ENCODE measurements at regions not wholly inside any gene's neighbourhood (a gene's known extent, or its start where the extent isn't known, plus 50 kb on each side); places are given as distances from the start of the nearest gene placed in this dataset.

DNA sequence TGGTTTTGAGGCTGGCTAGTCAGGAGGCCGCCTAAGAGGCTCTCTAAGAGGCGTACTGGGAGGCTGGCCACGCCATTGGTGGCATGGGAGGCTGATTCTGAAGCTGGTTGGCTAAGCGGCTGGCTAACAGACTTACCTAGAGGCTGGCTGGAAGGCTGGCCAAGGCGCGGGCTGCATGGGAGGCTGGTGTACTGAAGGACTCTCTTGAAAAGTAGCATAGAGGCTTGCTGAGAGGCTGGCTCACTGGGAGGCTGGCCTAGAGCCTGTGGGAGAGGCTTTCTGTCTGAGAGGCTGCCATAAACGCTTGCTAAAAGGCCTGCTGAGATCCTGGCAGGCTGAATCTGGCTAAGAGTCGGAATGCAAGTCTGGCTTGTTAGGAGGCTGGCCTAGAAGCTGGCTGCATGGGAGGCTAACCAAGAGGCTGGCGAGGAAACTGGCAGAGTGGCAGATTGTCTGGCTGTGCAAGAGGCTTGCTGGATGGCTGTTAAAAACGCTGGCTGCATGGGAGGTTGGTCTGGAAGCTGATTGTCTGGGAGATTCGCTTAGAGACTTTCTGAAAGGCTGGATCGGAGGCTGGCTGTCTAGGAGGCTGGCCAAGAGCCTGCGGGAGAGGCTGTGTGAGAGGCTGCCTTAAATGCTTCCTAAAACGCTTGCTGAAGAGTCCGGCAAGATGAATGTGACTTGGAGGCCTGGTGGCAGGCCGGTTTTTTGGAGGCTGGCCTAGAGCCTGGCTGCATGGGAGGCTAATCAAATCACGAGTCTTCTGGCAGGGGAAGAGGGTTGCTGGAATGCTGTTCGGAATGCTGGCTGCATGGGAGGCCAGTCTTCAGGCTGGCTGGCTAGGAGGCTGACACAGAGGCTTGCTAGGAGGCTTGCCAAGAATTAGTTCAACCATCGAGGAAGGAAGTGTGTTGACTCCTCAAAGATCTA is 134.2 kb downstream of the OR13A1 start:
- Mint-ChIP-seq H3K27ac (no peak overlapping the region), H3K27me3 (ENCODE audit: insufficient read depth, low read depth, poor library complexity) (peaks cover 3% of the 10 kb centered on the region), H3K36me3 (ENCODE audit: low read depth) (no peaks in the 10 kb centered on the region), H3K4me3 (no peak overlapping the region), H3K4me1 (no peaks in the 10 kb centered on the region), H3K9me3 (no peaks in the 10 kb centered on the region)
- H3K36me3 ChIP-seq (ENCODE audit: insufficient read depth) = no peaks in the 10 kb centered on the region
- TF ChIP-seq ZNF331 (CRISPR knock-in tag; IDR thresholded peaks at IDR 0.05; ENCODE audit: low read depth) (no peak), NANOG (IDR thresholded peaks at IDR 0.05; ENCODE audit: borderline replicate concordance) (no peak), ZNF114 (CRISPR knock-in tag; IDR thresholded peaks at IDR 0.05) (no peak), CREB1 (CRISPR knock-in tag; IDR thresholded peaks at IDR 0.05; ENCODE audit: low read depth) (no peak), POLR2AphosphoS5 (IDR thresholded peaks at IDR 0.05; ENCODE audit: low read depth) (no peak), STAT1 (IDR thresholded peaks at IDR 0.05; ENCODE audit: unreplicated experiment) (no peak), JUNB (IDR thresholded peaks at IDR 0.05; ENCODE audit: unreplicated experiment) (no peak), EZH2phosphoT487 (IDR thresholded peaks at IDR 0.05; ENCODE audit: unreplicated experiment) (no peak)
- TF ChIP-seq, protein P1, sequence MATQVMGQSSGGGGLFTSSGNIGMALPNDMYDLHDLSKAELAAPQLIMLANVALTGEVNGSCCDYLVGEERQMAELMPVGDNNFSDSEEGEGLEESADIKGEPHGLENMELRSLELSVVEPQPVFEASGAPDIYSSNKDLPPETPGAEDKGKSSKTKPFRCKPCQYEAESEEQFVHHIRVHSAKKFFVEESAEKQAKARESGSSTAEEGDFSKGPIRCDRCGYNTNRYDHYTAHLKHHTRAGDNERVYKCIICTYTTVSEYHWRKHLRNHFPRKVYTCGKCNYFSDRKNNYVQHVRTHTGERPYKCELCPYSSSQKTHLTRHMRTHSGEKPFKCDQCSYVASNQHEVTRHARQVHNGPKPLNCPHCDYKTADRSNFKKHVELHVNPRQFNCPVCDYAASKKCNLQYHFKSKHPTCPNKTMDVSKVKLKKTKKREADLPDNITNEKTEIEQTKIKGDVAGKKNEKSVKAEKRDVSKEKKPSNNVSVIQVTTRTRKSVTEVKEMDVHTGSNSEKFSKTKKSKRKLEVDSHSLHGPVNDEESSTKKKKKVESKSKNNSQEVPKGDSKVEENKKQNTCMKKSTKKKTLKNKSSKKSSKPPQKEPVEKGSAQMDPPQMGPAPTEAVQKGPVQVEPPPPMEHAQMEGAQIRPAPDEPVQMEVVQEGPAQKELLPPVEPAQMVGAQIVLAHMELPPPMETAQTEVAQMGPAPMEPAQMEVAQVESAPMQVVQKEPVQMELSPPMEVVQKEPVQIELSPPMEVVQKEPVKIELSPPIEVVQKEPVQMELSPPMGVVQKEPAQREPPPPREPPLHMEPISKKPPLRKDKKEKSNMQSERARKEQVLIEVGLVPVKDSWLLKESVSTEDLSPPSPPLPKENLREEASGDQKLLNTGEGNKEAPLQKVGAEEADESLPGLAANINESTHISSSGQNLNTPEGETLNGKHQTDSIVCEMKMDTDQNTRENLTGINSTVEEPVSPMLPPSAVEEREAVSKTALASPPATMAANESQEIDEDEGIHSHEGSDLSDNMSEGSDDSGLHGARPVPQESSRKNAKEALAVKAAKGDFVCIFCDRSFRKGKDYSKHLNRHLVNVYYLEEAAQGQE (IDR thresholded peaks at IDR 0.05; ENCODE audit: unreplicated experiment) = no peak
- TF ChIP-seq, protein P2, sequence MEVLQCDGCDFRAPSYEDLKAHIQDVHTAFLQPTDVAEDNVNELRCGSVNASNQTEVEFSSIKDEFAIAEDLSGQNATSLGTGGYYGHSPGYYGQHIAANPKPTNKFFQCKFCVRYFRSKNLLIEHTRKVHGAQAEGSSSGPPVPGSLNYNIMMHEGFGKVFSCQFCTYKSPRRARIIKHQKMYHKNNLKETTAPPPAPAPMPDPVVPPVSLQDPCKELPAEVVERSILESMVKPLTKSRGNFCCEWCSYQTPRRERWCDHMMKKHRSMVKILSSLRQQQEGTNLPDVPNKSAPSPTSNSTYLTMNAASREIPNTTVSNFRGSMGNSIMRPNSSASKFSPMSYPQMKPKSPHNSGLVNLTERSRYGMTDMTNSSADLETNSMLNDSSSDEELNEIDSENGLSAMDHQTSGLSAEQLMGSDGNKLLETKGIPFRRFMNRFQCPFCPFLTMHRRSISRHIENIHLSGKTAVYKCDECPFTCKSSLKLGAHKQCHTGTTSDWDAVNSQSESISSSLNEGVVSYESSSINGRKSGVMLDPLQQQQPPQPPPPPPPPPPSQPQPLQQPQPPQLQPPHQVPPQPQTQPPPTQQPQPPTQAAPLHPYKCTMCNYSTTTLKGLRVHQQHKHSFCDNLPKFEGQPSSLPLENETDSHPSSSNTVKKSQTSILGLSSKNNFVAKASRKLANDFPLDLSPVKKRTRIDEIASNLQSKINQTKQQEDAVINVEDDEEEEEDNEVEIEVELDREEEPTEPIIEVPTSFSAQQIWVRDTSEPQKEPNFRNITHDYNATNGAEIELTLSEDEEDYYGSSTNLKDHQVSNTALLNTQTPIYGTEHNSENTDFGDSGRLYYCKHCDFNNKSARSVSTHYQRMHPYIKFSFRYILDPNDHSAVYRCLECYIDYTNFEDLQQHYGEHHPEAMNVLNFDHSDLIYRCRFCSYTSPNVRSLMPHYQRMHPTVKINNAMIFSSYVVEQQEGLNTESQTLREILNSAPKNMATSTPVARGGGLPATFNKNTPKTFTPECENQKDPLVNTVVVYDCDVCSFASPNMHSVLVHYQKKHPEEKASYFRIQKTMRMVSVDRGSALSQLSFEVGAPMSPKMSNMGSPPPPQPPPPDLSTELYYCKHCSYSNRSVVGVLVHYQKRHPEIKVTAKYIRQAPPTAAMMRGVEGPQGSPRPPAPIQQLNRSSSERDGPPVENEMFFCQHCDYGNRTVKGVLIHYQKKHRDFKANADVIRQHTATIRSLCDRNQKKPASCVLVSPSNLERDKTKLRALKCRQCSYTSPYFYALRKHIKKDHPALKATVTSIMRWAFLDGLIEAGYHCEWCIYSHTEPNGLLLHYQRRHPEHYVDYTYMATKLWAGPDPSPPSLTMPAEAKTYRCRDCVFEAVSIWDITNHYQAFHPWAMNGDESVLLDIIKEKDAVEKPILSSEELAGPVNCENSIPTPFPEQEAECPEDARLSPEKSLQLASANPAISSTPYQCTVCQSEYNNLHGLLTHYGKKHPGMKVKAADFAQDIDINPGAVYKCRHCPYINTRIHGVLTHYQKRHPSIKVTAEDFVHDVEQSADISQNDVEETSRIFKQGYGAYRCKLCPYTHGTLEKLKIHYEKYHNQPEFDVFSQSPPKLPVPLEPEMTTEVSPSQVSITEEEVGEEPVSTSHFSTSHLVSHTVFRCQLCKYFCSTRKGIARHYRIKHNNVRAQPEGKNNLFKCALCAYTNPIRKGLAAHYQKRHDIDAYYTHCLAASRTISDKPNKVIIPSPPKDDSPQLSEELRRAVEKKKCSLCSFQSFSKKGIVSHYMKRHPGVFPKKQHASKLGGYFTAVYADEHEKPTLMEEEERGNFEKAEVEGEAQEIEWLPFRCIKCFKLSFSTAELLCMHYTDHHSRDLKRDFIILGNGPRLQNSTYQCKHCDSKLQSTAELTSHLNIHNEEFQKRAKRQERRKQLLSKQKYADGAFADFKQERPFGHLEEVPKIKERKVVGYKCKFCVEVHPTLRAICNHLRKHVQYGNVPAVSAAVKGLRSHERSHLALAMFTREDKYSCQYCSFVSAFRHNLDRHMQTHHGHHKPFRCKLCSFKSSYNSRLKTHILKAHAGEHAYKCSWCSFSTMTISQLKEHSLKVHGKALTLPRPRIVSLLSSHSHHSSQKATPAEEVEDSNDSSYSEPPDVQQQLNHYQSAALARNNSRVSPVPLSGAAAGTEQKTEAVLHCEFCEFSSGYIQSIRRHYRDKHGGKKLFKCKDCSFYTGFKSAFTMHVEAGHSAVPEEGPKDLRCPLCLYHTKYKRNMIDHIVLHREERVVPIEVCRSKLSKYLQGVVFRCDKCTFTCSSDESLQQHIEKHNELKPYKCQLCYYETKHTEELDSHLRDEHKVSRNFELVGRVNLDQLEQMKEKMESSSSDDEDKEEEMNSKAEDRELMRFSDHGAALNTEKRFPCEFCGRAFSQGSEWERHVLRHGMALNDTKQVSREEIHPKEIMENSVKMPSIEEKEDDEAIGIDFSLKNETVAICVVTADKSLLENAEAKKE (CRISPR knock-in tag; IDR thresholded peaks at IDR 0.05) = no peak
- TF ChIP-seq, protein P3, sequence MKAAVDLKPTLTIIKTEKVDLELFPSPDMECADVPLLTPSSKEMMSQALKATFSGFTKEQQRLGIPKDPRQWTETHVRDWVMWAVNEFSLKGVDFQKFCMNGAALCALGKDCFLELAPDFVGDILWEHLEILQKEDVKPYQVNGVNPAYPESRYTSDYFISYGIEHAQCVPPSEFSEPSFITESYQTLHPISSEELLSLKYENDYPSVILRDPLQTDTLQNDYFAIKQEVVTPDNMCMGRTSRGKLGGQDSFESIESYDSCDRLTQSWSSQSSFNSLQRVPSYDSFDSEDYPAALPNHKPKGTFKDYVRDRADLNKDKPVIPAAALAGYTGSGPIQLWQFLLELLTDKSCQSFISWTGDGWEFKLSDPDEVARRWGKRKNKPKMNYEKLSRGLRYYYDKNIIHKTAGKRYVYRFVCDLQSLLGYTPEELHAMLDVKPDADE (IDR thresholded peaks at IDR 0.05) = no peak
- H3K27me3 ChIP-seq (ENCODE audit: insufficient read depth) = no peaks in the 10 kb centered on the region
- H3K4me1 ChIP-seq (ENCODE audit: insufficient read depth) = no peaks in the 10 kb centered on the region
- no peak overlapping the region for H3K27ac ChIP-seq (ENCODE audit: low read depth)
- no peak overlapping the region for H2AFZ ChIP-seq
- H3K9me2 ChIP-seq (ENCODE audit: insufficient read depth) = no peaks in the 10 kb centered on the region
- no peak for ATAC-seq
- H4K20me1 ChIP-seq (replicated peaks; ENCODE audit: insufficient read depth) = no peaks in the 10 kb centered on the region
- no peak overlapping the region for H3K4me2 ChIP-seq
- DNase-seq (ENCODE audit: low spot score) = no peak
- H3F3A ChIP-seq (replicated peaks; ENCODE audit: low read depth) = no peaks in the 10 kb centered on the region
- no peaks in the 10 kb centered on the region for H3K79me2 ChIP-seq (replicated peaks; ENCODE audit: insufficient read depth)
- H3K4me3 ChIP-seq = no peak overlapping the region
